GM18868 (cell line): ENCODE measurements at regions not wholly inside any gene's neighbourhood (a gene's known extent, or its start where the extent isn't known, plus 50 kb on each side); places are given as distances from the start of the nearest gene placed in this dataset.
"Not testable (repeated sequence)": the region's sequence is repeated elsewhere in the genome, so short reads cannot be mapped to it uniquely, and the experiment has no call there.

Source experiments
- ATAC-seq: cut with Tn5 transposase; IDR thresholded peaks from one replicate; pipeline ENCODE4 v1.9.1; 2021; ENCODE audit warnings: mild to moderate bottlenecking, moderate library complexity; ENCODE audit not compliant: unreplicated experiment

- ATAC-seq: no peak
Measured at GRCh38 chrX:14352511-14352910, 176.8 kb upstream of the GLRA2 start.

DNA sequence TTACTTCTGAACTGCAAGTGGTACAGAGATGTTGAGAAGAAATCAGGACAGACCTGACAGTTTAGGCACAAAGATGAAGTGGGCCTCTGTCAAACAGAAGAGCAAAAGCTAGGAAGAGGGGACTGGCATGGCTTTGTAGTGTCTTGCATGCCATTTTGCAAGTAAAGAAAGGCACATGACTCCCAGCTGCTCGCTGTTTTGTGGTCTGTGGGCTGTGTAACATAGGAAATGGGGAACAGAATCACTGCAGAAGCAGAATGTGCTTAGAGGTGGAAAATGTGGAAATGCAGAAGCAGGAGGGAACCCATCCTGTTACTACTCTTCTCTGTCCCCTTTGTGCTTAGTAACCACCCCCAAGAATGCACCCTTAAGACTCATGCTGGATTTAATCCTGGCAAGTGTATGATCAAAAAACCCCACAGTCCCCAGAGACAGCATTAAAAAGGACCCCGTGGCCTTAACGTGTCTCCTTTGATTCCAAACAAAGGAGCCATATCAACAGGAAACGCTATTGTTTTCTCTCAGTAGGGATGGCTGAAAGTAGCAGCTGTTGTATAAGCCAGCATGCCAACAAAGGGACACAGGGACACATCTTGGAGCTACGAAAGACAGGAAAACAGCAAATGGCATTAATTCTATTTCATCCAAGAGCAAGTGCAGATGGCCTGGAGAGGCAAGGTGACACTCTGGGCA is 177.6 kb upstream of the GLRA2 start:
- no peak for ATAC-seq

- no peak for ATAC-seq
Measured at GRCh38 chrX:14347523-14347922, 181.8 kb upstream of the GLRA2 start.

GRCh38 chrX:14344172-14344940 is 185.0 kb upstream of the GLRA2 start:
- no peak for ATAC-seq

DNA sequence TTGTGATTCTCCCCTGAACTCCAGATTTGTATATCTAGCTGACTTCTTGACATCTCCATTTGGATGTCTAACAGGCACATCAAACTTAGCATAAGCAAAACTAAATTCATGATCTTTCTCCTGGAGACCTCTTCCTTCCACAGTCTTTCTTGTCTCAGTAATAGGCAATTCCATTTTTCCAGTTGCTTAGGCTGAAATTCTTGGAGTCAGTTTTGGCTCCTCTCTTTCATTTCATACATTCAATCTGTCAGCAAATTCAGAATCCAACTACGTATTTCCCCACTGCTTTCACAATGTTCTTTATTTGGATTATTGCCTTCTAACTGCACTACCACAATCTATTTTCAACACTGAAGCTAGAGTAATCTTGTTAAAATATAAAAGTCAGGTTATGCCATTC is 219.9 kb upstream of the GLRA2 start:
- ATAC-seq: no peak

- not testable (repeated sequence) for ATAC-seq
Measured at GRCh38 chrX:14308976-14309375, 220.4 kb upstream of the GLRA2 start.

GRCh38 chrX:14303891-14304290 is 225.4 kb upstream of the GLRA2 start:
- ATAC-seq: no peak

- ATAC-seq: not testable (repeated sequence)
Measured at GRCh38 chrX:14302561-14302960, 226.8 kb upstream of the GLRA2 start.

GRCh38 chrX:14300376-14300775 is 229.0 kb upstream of the GLRA2 start:
- no peak for ATAC-seq

DNA sequence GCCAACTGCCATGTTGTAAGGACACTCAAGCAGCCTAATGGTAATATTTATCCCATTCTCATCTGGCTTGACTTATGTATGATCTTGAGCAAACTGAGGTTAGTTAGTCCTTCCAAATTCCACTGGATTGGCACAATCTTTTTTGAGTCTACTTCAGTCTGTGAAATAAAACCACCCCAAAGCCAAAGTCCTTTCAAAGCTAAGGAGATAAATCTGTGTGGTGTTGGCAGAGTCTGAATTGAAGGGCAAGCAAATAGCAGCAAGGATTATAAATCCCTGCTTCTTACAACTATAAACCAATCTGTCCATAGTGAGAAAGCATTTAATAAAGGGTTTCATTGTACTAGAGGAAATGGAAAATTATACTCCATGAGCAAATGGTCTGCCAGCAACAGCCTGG is 233.9 kb upstream of the GLRA2 start:
- no peak for ATAC-seq

- no peak for ATAC-seq
Measured at GRCh38 chrX:14291666-14292500, 237.5 kb upstream of the GLRA2 start.

- no peak for ATAC-seq
Measured at GRCh38 chrX:14290335-14290734, 239.0 kb upstream of the GLRA2 start.

- no peak for ATAC-seq
Measured at GRCh38 chrX:14274691-14275090, 245.0 kb upstream of the GEMIN8 start.

- no peak for ATAC-seq
Measured at GRCh38 chrX:14267216-14267615, 237.5 kb upstream of the GEMIN8 start.

GRCh38 chrX:14266705-14267104 is 237.0 kb upstream of the GEMIN8 start:
- no peak for ATAC-seq

DNA sequence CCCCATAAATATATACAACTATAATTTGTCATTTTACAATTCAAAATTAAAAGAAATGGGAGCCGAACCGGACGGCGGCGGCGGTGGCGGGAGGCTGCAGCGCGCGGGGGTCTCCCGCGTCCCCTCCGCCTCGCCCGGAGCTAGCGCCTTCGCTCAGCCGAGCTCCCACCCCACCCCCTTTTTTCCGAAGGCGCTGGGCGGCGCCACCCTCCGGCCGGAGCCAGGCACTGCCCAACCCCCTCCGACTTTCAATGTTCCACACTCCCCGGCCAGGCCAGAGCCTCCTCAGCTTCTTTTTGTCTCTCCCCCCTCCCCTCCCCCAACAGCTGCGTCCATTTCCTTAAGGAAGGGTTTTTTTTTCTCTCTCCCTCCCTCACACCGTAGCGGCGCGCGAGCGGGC is 214.1 kb upstream of the GEMIN8 start:
- no peak for ATAC-seq

DNA sequence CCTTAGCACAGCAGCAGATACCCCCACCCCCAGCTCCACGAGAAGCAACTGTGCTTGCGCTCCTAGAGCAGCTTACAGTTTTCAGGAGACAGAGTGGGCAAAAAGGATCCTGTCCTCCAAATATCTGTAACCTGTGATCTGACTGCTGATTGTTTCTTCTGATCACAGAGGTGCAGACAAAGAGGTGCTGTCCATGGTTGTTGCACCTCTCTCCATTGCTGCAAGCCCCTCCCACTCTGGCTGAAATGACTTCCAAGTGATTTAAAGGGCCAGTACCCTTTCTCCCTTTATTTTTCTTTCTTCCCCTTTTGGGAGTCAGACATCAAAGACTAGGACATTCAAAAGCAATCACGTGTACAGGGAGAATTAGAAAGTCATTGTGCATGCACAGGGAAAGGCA is 205.3 kb upstream of the GEMIN8 start:
- ATAC-seq: no peak

- ATAC-seq: no peak
Measured at GRCh38 chrX:14232688-14233087, 203.0 kb upstream of the GEMIN8 start.

DNA sequence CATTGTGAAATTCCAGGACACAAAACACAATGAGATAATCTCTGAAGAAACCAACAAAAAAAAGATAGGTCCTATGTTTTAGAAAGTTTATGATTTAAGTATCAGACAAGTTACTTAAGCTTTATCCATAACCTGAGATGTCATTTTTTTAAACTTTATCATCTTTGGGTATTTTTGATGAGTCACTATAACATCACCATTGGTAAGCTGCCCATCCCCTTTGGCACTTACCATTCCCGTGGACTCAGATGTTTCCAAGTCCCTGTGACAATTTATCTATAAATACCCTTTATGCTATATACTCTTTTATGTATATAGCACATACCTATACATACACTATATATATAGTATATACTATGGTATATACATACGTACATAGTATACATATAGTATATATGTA is 198.9 kb upstream of the GEMIN8 start:
- no peak for ATAC-seq

GRCh38 chrX:14220386-14220944 is 190.8 kb upstream of the GEMIN8 start:
- no peak for ATAC-seq

GRCh38 chrX:14209034-14209433 is 179.3 kb upstream of the GEMIN8 start:
- ATAC-seq: no peak
